ENCODE measurements at regions not wholly inside any gene's neighbourhood (a gene's known extent, or its start where the extent isn't known, plus 50 kb on each side); places are given as distances from the start of the nearest gene placed in this dataset.

GRCh38 chr6:132877003-132877402, 62.6 kb downstream of the RPS12 start:
- TF ChIP-seq CTCF (IDR thresholded peaks at IDR 0.05) (no peak), POLR2A (IDR thresholded peaks at IDR 0.05; ENCODE audit: low read depth) (no peak)

Measured in esophagus muscularis mucosa (tissue), 3 donors.